SK-N-SH treated with all-trans-retinoic acid at 6 μM for 48 hours (cell line): ENCODE measurements at regions not wholly inside any gene's neighbourhood (a gene's known extent, or its start where the extent isn't known, plus 50 kb on each side); places are given as distances from the start of the nearest gene placed in this dataset.

Experiments
- ATAC-seq: fragments of 200-7000 bp; cut with Tn5 transposase; 3 replicates; pipeline ENCODE4 v1.9.1; 2020; ENCODE audit warnings: mild to moderate bottlenecking, moderate library complexity
- ARNTL ChIP-seq: fragments of 450-650 bp; formaldehyde crosslinking; IDR thresholded peaks from 2 replicates; pipeline ENCODE4 v1.5.0; 2020; ENCODE audit warnings: low read depth, mild to moderate bottlenecking, moderate library complexity, borderline replicate concordance
- BACH2 ChIP-seq: fragments of 250-450 bp; sonication (Bioruptor Pico); IDR thresholded peaks from 2 replicates; pipeline ENCODE4 v1.9.0; 2021; ENCODE audit warnings: mild to moderate bottlenecking, borderline replicate concordance
- CREB5 ChIP-seq: fragments of 250-450 bp; sonication (Bioruptor Pico); IDR thresholded peaks from 2 replicates; pipeline ENCODE4 v1.5.1; 2020; ENCODE audit warnings: low read depth, mild to moderate bottlenecking, moderate library complexity
- CSDC2 ChIP-seq: fragments of 250-450 bp; sonication (Bioruptor Pico); IDR thresholded peaks from 2 replicates; pipeline ENCODE4 v1.5.0; 2020; ENCODE audit warnings: mild to moderate bottlenecking, moderate library complexity
- CSRNP3 ChIP-seq: fragments of 250-450 bp; sonication (Bioruptor Pico); IDR thresholded peaks from 2 replicates; pipeline ENCODE4 v1.5.1; 2021; ENCODE audit warnings: mild to moderate bottlenecking, moderate library complexity
- ESRRG ChIP-seq: fragments of 250-450 bp; sonication (Bioruptor Pico); IDR thresholded peaks from 2 replicates; pipeline ENCODE4 v1.6.1; 2021; ENCODE audit warnings: mild to moderate bottlenecking
- GLIS3 ChIP-seq: fragments of 250-450 bp; sonication (Bioruptor Pico); IDR thresholded peaks from 2 replicates; pipeline ENCODE4 v1.5.0; 2020; ENCODE audit warnings: mild to moderate bottlenecking, moderate library complexity
- ISL1 ChIP-seq: fragments of 250-450 bp; sonication (Bioruptor Pico); IDR thresholded peaks from 2 replicates; pipeline ENCODE4 v2.1.2; 2022; ENCODE audit warnings: mild to moderate bottlenecking, moderate library complexity
- OSR1 ChIP-seq: fragments of 250-450 bp; sonication (Bioruptor Pico); IDR thresholded peaks from 2 replicates; pipeline ENCODE4 v1.8.0; 2022; ENCODE audit warnings: moderate library complexity, mild to moderate bottlenecking, inconsistent platforms
- PATZ1 ChIP-seq: fragments of 250-450 bp; sonication (Bioruptor Pico); IDR thresholded peaks from 2 replicates; pipeline ENCODE4 v1.8.0; 2020; ENCODE audit warnings: mild to moderate bottlenecking, moderate library complexity, borderline replicate concordance
- POU6F1 ChIP-seq: fragments of 250-450 bp; sonication (Bioruptor Pico); IDR thresholded peaks from 2 replicates; pipeline ENCODE4 v1.8.0; 2021; ENCODE audit warnings: low read depth, mild to moderate bottlenecking, moderate library complexity, borderline replicate concordance
- PPARA ChIP-seq: fragments of 250-450 bp; sonication (Bioruptor Pico); IDR thresholded peaks from 2 replicates; pipeline ENCODE4 v1.5.0; 2020; ENCODE audit warnings: mild to moderate bottlenecking, borderline replicate concordance
- RARB ChIP-seq: fragments of 250-450 bp; sonication (Bioruptor Pico); IDR thresholded peaks from 2 replicates; pipeline ENCODE4 v1.8.0; 2021; ENCODE audit warnings: mild to moderate bottlenecking, moderate library complexity
- SNAI2 ChIP-seq: fragments of 250-450 bp; sonication (Bioruptor Pico); IDR thresholded peaks from 2 replicates; pipeline ENCODE4 v1.5.0; 2020; ENCODE audit warnings: mild to moderate bottlenecking, moderate library complexity
- TCF4 ChIP-seq: fragments of 250-450 bp; sonication (Bioruptor Pico); IDR thresholded peaks from 2 replicates; pipeline ENCODE4 v1.8.0; 2021; ENCODE audit warnings: mild to moderate bottlenecking, moderate library complexity, borderline replicate concordance
- TOX ChIP-seq: fragments of 250-450 bp; sonication (Bioruptor Pico); IDR thresholded peaks from 2 replicates; pipeline ENCODE4 v1.8.0; 2021; ENCODE audit warnings: mild to moderate bottlenecking, moderate library complexity, borderline replicate concordance
- ZC3H10 ChIP-seq: fragments of 250-450 bp; sonication (Bioruptor Pico); IDR thresholded peaks from 2 replicates; pipeline ENCODE4 v1.5.1; 2021; ENCODE audit warnings: mild to moderate bottlenecking, moderate library complexity
- ZFP30 ChIP-seq: fragments of 450-650 bp; formaldehyde crosslinking; IDR thresholded peaks from 2 replicates; pipeline ENCODE4 v1.5.0; 2022; ENCODE audit warnings: mild to moderate bottlenecking, moderate library complexity
- ZNF565 ChIP-seq: fragments of 450-650 bp; formaldehyde crosslinking; conservative IDR thresholded peaks from 2 replicates; pipeline ENCODE4 v1.5.0; 2020; ENCODE audit warnings: low read depth, mild to moderate bottlenecking, moderate library complexity
- ZNF70 ChIP-seq: fragments of 450-650 bp; formaldehyde crosslinking; IDR thresholded peaks from 2 replicates; pipeline ENCODE4 v1.5.0; 2020; ENCODE audit warnings: mild to moderate bottlenecking, moderate library complexity
- ZNF8 ChIP-seq: fragments of 450-650 bp; formaldehyde crosslinking; IDR thresholded peaks from 2 replicates; pipeline ENCODE4 v1.5.0; 2020; ENCODE audit warnings: mild to moderate bottlenecking, moderate library complexity

GRCh38 chr12:30813525-30814294, 59.0 kb upstream of the CAPRIN2 start:
- no peak for ATAC-seq
- no peak for TF ChIP-seq POU6F1 (CRISPR knock-in tag)
- no peak for TF ChIP-seq TOX (CRISPR knock-in tag)
- no peak for TF ChIP-seq ZNF565
- TF ChIP-seq CSRNP3 (CRISPR knock-in tag): no peak
- no peak for TF ChIP-seq ZC3H10 (CRISPR knock-in tag)
- no peak for TF ChIP-seq ZNF8
- no peak for TF ChIP-seq ESRRG
- no peak for TF ChIP-seq BACH2 (CRISPR knock-in tag)
- no peak for TF ChIP-seq CSDC2
- TF ChIP-seq TCF4 (CRISPR knock-in tag): no peak
- no peak for TF ChIP-seq ISL1
- no peak for TF ChIP-seq GLIS3 (CRISPR knock-in tag)
- TF ChIP-seq PPARA: no peak
- no peak for TF ChIP-seq RARB (CRISPR knock-in tag)
- no peak for TF ChIP-seq ZNF70

- ATAC-seq: no peak
- no peak for TF ChIP-seq OSR1 (CRISPR knock-in tag)
- TF ChIP-seq TCF4 (CRISPR knock-in tag): no peak
- no peak for TF ChIP-seq CREB5 (CRISPR knock-in tag)
- TF ChIP-seq, all 23 proteins: peak for 0
Measured at GRCh38 chr12:30811966-30812365, 57.2 kb upstream of the CAPRIN2 start.

GRCh38 chr12:30810918-30811317, 56.2 kb upstream of the CAPRIN2 start:
- no peak for ATAC-seq
- no peak for TF ChIP-seq POU6F1 (CRISPR knock-in tag)
- no peak for TF ChIP-seq RARB (CRISPR knock-in tag)

GRCh38 chr12:30807695-30808034, 52.9 kb upstream of the CAPRIN2 start:
- TF ChIP-seq ZC3H10 (CRISPR knock-in tag) (no peak), ZNF565 (no peak), TOX (CRISPR knock-in tag) (no peak), BACH2 (CRISPR knock-in tag) (no peak), CSDC2 (no peak), PATZ1 (no peak), GLIS3 (CRISPR knock-in tag) (no peak), SNAI2 (CRISPR knock-in tag) (no peak), OSR1 (CRISPR knock-in tag) (no peak), ISL1 (no peak), ESRRG (no peak), ARNTL (CRISPR knock-in tag) (no peak), ZNF70 (no peak), PPARA (no peak), ZFP30 (CRISPR knock-in tag) (no peak), RARB (CRISPR knock-in tag) (no peak)
- no peak for ATAC-seq
